ENCODE measurements at regions not wholly inside any gene's neighbourhood (a gene's known extent, or its start where the extent isn't known, plus 50 kb on each side); places are given as distances from the start of the nearest gene placed in this dataset.

DNA sequence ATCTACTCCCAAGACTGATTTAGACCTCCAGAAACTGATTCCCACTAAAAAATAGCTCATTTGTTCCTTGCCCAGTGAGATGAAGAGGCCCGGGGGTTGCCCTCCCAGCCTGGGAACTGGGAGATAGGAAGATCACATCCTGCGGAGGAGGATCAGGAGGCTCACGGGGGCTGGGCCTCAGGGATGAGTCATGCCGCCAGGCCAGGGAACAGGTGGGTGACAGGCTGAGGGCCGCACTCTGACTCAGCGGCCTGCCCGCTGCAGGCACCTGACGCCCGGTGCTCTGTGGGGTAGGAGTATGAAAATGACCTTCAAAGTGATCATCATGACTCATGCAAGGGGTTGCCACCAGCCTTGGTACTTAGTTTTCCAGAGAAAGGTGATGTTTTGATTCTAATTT is 104.5 kb upstream of the ZPBP start:
- no peak for TF ChIP-seq CTCF (IDR thresholded peaks at IDR 0.05; ENCODE audit: control extremely low read depth, extremely low read depth, low read depth, missing control alignments)

GRCh38 chr7:50196719-50197118 is 103.7 kb upstream of the ZPBP start:
- CTCF ChIA-PET = interaction anchor here (0.9 to 2.0 kb wide), 7 partner anchors 8 to 172 kb away, joined by 3 to 7 read pairs (median 5); no protein-coding TSS in a partner anchor
- POLR2A ChIA-PET = no interaction called here
- DNase-seq (ENCODE audit: extremely low spot score) = no peak
- no peak for TF ChIP-seq CTCF (IDR thresholded peaks at IDR 0.05; ENCODE audit: control extremely low read depth, extremely low read depth, low read depth, missing control alignments)

More for the DNA sequence above, 104.5 kb upstream of the ZPBP start:
- CTCF ChIA-PET = interaction anchor here (0.9 to 2.0 kb wide), 6 partner anchors 8 to 171 kb away, joined by 3 to 7 read pairs (median 5); no protein-coding TSS in a partner anchor
- peak; percentile 67 for DNase-seq (ENCODE audit: extremely low spot score)
- POLR2A ChIA-PET = no interaction called here

DNA sequence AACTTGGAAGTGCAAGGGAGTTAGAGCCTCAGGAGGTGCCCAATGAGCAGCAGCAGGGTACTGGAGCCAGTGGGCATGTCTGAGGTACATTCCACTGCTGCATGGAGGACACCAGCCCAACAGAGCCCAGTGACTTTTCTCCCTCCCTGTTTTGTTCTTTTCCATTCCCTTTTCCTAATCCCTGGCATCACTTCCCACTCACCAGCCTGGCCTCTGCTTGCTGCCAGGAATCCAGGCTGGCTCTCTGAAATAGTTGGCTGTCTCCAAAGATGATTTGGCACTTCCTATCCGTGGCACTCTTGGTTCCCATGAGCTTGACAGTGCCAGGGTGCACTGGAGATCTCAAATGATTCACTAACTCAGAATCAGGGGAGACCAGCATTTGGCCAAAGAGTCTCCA is 97.7 kb upstream of the ZPBP start:
- CTCF ChIA-PET = interaction anchor here (1.2 to 6.9 kb wide), 5 partner anchors 10 to 217 kb away, joined by 3 to 40 read pairs (median 6); no protein-coding TSS in a partner anchor
- no peak for DNase-seq (ENCODE audit: extremely low spot score)
- no peak for TF ChIP-seq CTCF (IDR thresholded peaks at IDR 0.05; ENCODE audit: control extremely low read depth, extremely low read depth, low read depth, missing control alignments)
- POLR2A ChIA-PET = no interaction called here

GRCh38 chr7:50189371-50189770 is 96.3 kb upstream of the ZPBP start:
- POLR2A ChIA-PET = no interaction called here
- DNase-seq (ENCODE audit: extremely low spot score) = no peak
- TF ChIP-seq CTCF (IDR thresholded peaks at IDR 0.05; ENCODE audit: control extremely low read depth, extremely low read depth, low read depth, missing control alignments) = no peak
- CTCF ChIA-PET = interaction anchor here (1.0 to 6.9 kb wide), 5 partner anchors 17 to 972 kb away, joined by 3 to 40 read pairs (median 4); no protein-coding TSS in a partner anchor

GRCh38 chr7:50185951-50186682 is 93.1 kb upstream of the ZPBP start:
- POLR2A ChIA-PET = no interaction called here
- no peak for DNase-seq (ENCODE audit: extremely low spot score)
- TF ChIP-seq CTCF (IDR thresholded peaks at IDR 0.05; ENCODE audit: control extremely low read depth, extremely low read depth, low read depth, missing control alignments) = no peak
- CTCF ChIA-PET = interaction anchor here (0.8 to 6.6 kb wide), 4 partner anchors 11 to 47 kb away, joined by 4 to 30 read pairs (median 6); no protein-coding TSS in a partner anchor

GRCh38 chr7:50185208-50185607 is 92.2 kb upstream of the ZPBP start:
- POLR2A ChIA-PET = no interaction called here
- DNase-seq (ENCODE audit: extremely low spot score) = no peak
- CTCF ChIA-PET = interaction anchor here (6.6 kb wide), 1 partner anchor 20 kb away, joined by 30 read pairs; no protein-coding TSS in a partner anchor
- no peak for TF ChIP-seq CTCF (IDR thresholded peaks at IDR 0.05; ENCODE audit: control extremely low read depth, extremely low read depth, low read depth, missing control alignments)
